ENCODE measurements at regions not wholly inside any gene's neighbourhood (a gene's known extent, or its start where the extent isn't known, plus 50 kb on each side); places are given as distances from the start of the nearest gene placed in this dataset.

DNA sequence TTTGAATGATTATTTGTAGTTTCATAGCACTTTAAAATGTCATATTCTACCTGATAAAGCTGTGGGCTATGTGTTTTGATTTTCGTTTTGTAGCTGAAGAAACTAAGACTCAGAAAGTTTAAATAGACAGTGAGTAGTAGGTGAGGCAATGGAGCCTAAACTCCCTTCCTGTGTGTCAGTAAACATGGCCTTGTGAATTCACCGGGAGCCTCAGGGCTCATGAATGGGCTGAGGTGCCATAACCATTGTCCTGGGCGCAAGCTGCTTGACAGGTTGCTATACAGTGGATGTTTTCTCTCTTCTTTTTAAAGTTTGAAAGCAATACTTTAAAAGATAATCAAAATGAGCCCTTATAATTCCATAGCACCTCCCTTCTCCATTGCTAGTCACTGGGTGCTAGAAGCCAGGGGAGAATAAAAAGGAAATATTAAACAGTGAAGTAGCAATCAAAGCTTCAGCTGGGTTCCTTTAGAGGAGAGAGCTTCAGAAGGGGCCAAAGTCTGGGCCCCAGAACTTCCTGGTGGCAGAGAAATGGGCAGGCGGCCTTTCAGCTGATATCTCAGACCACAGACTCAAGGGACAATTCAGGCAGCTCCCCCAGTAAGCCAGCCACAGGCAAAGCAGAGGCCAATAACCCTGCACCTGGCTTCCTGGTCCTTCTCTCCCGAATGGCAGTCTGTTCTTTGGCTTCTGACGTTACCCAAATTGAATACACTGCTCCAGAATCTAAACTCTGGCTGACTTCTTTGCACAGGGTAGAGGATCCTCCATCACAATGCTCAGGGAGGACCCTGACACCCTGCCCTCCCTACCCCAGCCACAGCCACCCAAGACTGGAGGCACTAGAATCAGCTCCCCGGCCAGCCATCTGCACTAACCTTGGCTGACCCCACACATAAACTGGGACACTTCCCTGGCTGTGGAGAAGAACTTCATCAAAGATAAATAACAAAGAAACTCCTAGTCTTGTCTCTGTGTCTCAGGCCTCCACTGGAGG is 51.8 kb upstream of the NPAS2 start:
- DNase-seq = no peak

Data from eye (tissue), 1 donor.